Lower lobe of right lung (tissue), 2 donors: ENCODE measurements at regions not wholly inside any gene's neighbourhood (a gene's known extent, or its start where the extent isn't known, plus 50 kb on each side); places are given as distances from the start of the nearest gene placed in this dataset.
A peak's percentile ranks its signal among the peaks of the same experiment; 100 is the strongest.

Experiments used
- ATAC-seq, 2 donors: fragments of 200-7000 bp; cut with Tn5 transposase; one replicate each; pipeline ENCODE4 v1.9.1; 2020 to 2022; ENCODE audit warnings: mild to moderate bottlenecking in 2 of 2, moderate library complexity in 2 of 2
- DNase-seq: peaks from one replicate; pipeline ENCODE4 v3.0.0-alpha.2; 2020
- H3K27ac ChIP-seq: fragments of 200-600 bp; one replicate; pipeline ENCODE4 v1.8.0; 2022
- H3K27me3 ChIP-seq: fragments of 200-600 bp; one replicate; pipeline ENCODE4 v1.8.0; 2022; ENCODE audit warnings: low read depth
- H3K36me3 ChIP-seq: fragments of 200-600 bp; one replicate; pipeline ENCODE4 v1.8.0; 2022; ENCODE audit warnings: mild to moderate bottlenecking
- H3K4me1 ChIP-seq: fragments of 200-600 bp; one replicate; pipeline ENCODE4 v1.8.0; 2022
- H3K4me3 ChIP-seq: fragments of 200-600 bp; one replicate; pipeline ENCODE4 v1.8.0; 2022; ENCODE audit warnings: mild to moderate bottlenecking
- H3K9me3 ChIP-seq: fragments of 200-600 bp; one replicate; pipeline ENCODE4 v1.8.0; 2022
- intact Hi-C: fragments of 100-400 bp; cut with DNase I; formaldehyde crosslinking; loops from one replicate; pipeline ENCODE4 v1.11.0; 2022
- TF ChIP-seq, protein P1 (sequence below): fragments of 200-600 bp; IDR thresholded peaks from one replicate; pipeline ENCODE4 v1.8.0; 2022; ENCODE audit warnings: antibody characterized with exemption, mild to moderate bottlenecking
- donor health status: DM: no; HTN: yes; CAD: no; lungs with severe emphysema.

- intact Hi-C loops: no loop called here
- TF ChIP-seq, protein P1, sequence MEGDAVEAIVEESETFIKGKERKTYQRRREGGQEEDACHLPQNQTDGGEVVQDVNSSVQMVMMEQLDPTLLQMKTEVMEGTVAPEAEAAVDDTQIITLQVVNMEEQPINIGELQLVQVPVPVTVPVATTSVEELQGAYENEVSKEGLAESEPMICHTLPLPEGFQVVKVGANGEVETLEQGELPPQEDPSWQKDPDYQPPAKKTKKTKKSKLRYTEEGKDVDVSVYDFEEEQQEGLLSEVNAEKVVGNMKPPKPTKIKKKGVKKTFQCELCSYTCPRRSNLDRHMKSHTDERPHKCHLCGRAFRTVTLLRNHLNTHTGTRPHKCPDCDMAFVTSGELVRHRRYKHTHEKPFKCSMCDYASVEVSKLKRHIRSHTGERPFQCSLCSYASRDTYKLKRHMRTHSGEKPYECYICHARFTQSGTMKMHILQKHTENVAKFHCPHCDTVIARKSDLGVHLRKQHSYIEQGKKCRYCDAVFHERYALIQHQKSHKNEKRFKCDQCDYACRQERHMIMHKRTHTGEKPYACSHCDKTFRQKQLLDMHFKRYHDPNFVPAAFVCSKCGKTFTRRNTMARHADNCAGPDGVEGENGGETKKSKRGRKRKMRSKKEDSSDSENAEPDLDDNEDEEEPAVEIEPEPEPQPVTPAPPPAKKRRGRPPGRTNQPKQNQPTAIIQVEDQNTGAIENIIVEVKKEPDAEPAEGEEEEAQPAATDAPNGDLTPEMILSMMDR: no peak
- no peak for DNase-seq
These were observed 289.5 kb upstream of the FAT3 start for GRCh38 chr11:91935120-91935519.

GRCh38 chr11:91932151-91932821 is 292.3 kb upstream of the FAT3 start:
- no peak for DNase-seq
- no peaks in the 10 kb centered on the region for H3K9me3 ChIP-seq
- H3K4me3 ChIP-seq: no peak overlapping the region
- H3K27me3 ChIP-seq: no peaks in the 10 kb centered on the region
- intact Hi-C loops: no loop called here
- peak; percentile 41 to 59 for ATAC-seq
- no peaks in the 10 kb centered on the region for H3K36me3 ChIP-seq
- TF ChIP-seq, protein P1: no peak
- no peaks in the 10 kb centered on the region for H3K4me1 ChIP-seq
- no peak overlapping the region for H3K27ac ChIP-seq

More at GRCh38 chr11:91935120-91935519, 289.5 kb upstream of the FAT3 start:
- Histone ChIP-seq H3K27me3 (no peaks in the 10 kb centered on the region), H3K4me3 (no peak overlapping the region), H3K27ac (no peak overlapping the region), H3K4me1 (no peaks in the 10 kb centered on the region), H3K9me3 (no peaks in the 10 kb centered on the region), H3K36me3 (no peaks in the 10 kb centered on the region)
- ATAC-seq: no peak

GRCh38 chr11:91927448-91927847 is 297.2 kb upstream of the FAT3 start:
- intact Hi-C loops: no loop called here
- no peak for DNase-seq
- TF ChIP-seq, protein P1: no peak
- H3K4me3 ChIP-seq: no peak overlapping the region
- ATAC-seq: no peak
- no peak overlapping the region for H3K27ac ChIP-seq
- H3K27me3 ChIP-seq: no peaks in the 10 kb centered on the region
- no peaks in the 10 kb centered on the region for H3K4me1 ChIP-seq
- no peaks in the 10 kb centered on the region for H3K36me3 ChIP-seq
- H3K9me3 ChIP-seq: no peaks in the 10 kb centered on the region

DNA sequence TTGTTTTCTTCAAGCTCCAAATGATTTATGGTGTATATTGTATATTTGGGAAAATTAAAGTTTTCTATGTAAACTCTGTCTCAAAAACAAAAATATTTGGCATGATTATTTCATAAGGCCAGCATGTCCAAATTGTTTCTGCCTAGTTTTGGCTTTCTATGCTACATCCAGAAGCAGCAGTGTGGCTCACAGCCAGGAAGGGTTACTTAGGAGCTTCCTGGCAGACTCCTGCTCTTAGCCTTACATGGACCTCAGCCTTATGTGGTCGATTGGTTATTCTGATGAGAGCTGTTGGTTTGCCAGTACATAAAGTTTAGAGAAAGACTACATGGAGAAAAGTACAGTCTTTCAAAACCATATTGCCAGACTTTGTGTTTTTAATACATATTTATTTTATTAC is 297.7 kb upstream of the FAT3 start:
- DNase-seq (no peak), ATAC-seq (peak in 1 of 2 donors; percentile 54)
- H3K36me3 ChIP-seq: no peaks in the 10 kb centered on the region
- intact Hi-C loops: no loop called here
- H3K27ac ChIP-seq: no peak overlapping the region
- no peaks in the 10 kb centered on the region for H3K27me3 ChIP-seq
- TF ChIP-seq, protein P1: no peak
- H3K4me3 ChIP-seq: no peak overlapping the region
- no peaks in the 10 kb centered on the region for H3K9me3 ChIP-seq
- no peaks in the 10 kb centered on the region for H3K4me1 ChIP-seq

GRCh38 chr11:91922846-91923245 is 301.8 kb upstream of the FAT3 start:
- no peak for ATAC-seq
- TF ChIP-seq, protein P1: no peak

More at GRCh38 chr11:91922846-91923245, 301.8 kb upstream of the FAT3 start:
- no peaks in the 10 kb centered on the region for H3K27me3 ChIP-seq
- H3K9me3 ChIP-seq: no peaks in the 10 kb centered on the region
- no peak overlapping the region for H3K4me3 ChIP-seq
- intact Hi-C loops: no loop called here
- no peak for DNase-seq
- no peaks in the 10 kb centered on the region for H3K4me1 ChIP-seq
- no peaks in the 10 kb centered on the region for H3K36me3 ChIP-seq
- H3K27ac ChIP-seq: no peak overlapping the region
